ENCODE measurements at regions not wholly inside any gene's neighbourhood (a gene's known extent, or its start where the extent isn't known, plus 50 kb on each side); places are given as distances from the start of the nearest gene placed in this dataset.

GRCh38 chr4:16337936-16338335, 111.7 kb upstream of the TAPT1 start:
- WGBS (ENCODE audit: low lambda C conversion rate), result 26% methylated on average over 2 of the region's 2 CpGs
- H3F3A ChIP-seq (replicated peaks; ENCODE audit: insufficient read depth), result peaks cover 5% of the 10 kb centered on the region
- POLR2A ChIA-PET, result no interaction called here
- no peaks in the 10 kb centered on the region for H3K27me3 ChIP-seq (ENCODE audit: insufficient read depth)
- H3K9ac ChIP-seq, result no peak overlapping the region
- H3K4me2 ChIP-seq, result no peak overlapping the region
- no peak overlapping the region for H3K27ac ChIP-seq (ENCODE audit: low read depth in 2 of 2, low read length in 1 of 2)
- no peak for TF ChIP-seq FOSL2 (IDR thresholded peaks at IDR 0.05; ENCODE audit: borderline replicate concordance, low read depth)
- no peak for TF ChIP-seq POLR2AphosphoS5 (IDR thresholded peaks at IDR 0.05; ENCODE audit: low read depth, low read length)
- no peak for TF ChIP-seq EP300 (IDR thresholded peaks at IDR 0.05; ENCODE audit: borderline replicate concordance in 1 of 2, low read depth in 1 of 2, low read length in 1 of 2)
- TF ChIP-seq, protein P1, sequence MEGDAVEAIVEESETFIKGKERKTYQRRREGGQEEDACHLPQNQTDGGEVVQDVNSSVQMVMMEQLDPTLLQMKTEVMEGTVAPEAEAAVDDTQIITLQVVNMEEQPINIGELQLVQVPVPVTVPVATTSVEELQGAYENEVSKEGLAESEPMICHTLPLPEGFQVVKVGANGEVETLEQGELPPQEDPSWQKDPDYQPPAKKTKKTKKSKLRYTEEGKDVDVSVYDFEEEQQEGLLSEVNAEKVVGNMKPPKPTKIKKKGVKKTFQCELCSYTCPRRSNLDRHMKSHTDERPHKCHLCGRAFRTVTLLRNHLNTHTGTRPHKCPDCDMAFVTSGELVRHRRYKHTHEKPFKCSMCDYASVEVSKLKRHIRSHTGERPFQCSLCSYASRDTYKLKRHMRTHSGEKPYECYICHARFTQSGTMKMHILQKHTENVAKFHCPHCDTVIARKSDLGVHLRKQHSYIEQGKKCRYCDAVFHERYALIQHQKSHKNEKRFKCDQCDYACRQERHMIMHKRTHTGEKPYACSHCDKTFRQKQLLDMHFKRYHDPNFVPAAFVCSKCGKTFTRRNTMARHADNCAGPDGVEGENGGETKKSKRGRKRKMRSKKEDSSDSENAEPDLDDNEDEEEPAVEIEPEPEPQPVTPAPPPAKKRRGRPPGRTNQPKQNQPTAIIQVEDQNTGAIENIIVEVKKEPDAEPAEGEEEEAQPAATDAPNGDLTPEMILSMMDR (IDR thresholded peaks at IDR 0.05), result no peak
- no peak for TF ChIP-seq TCF12 (IDR thresholded peaks at IDR 0.05)
- TF ChIP-seq SMC3 (IDR thresholded peaks at IDR 0.05; ENCODE audit: low read depth, low read length), result no peak
- TF ChIP-seq MEF2A (IDR thresholded peaks at IDR 0.05; ENCODE audit: borderline replicate concordance, low read depth), result no peak
- TF ChIP-seq SIN3A (IDR thresholded peaks at IDR 0.05; ENCODE audit: borderline replicate concordance, low read depth, low read length), result no peak
- no peak for TF ChIP-seq USF2 (IDR thresholded peaks at IDR 0.05; ENCODE audit: borderline replicate concordance, low read depth, low read length)
- TF ChIP-seq IRF3 (IDR thresholded peaks at IDR 0.05; ENCODE audit: low read depth, low read length), result no peak
- no peak for TF ChIP-seq ELF1 (IDR thresholded peaks at IDR 0.05)
- TF ChIP-seq GATA2 (CRISPR knock-in tag; IDR thresholded peaks at IDR 0.05), result no peak
- no peak for TF ChIP-seq GABPA (IDR thresholded peaks at IDR 0.05; ENCODE audit: low read depth)
- CTCF ChIA-PET, result no interaction called here
- no peak overlapping the region for H3K4me3 ChIP-seq (ENCODE audit: low read depth in 2 of 2, low read length in 1 of 2)
- no peaks in the 10 kb centered on the region for H4K20me1 ChIP-seq (ENCODE audit: insufficient read depth)
- H3K36me3 ChIP-seq (replicated peaks in 1 of 2; ENCODE audit: control insufficient read depth in 1 of 2, insufficient read depth in 2 of 2, low read length in 1 of 2), result no peaks in the 10 kb centered on the region
- no peaks in the 10 kb centered on the region for H3K4me1 ChIP-seq (ENCODE audit: control insufficient read depth in 1 of 2, insufficient read depth in 2 of 2, low read depth in 1 of 2, low read length in 1 of 2)
- no peaks in the 10 kb centered on the region for H3K79me2 ChIP-seq (ENCODE audit: insufficient read depth)
- DNase-seq, result no peak
- no peaks in the 10 kb centered on the region for H3K9me2 ChIP-seq
- no peaks in the 10 kb centered on the region for H3K9me3 ChIP-seq
- no peak overlapping the region for H2AFZ ChIP-seq (ENCODE audit: low read depth)

- Histone ChIP-seq H3K4me1 (ENCODE audit: control insufficient read depth in 1 of 2, insufficient read depth in 2 of 2, low read depth in 1 of 2, low read length in 1 of 2) (no peaks in the 10 kb centered on the region), H3K27ac (ENCODE audit: low read depth in 2 of 2, low read length in 1 of 2) (no peak overlapping the region), H3K9me2 (no peaks in the 10 kb centered on the region), H3F3A (replicated peaks; ENCODE audit: insufficient read depth) (peaks cover 5% of the 10 kb centered on the region), H3K27me3 (ENCODE audit: insufficient read depth) (no peaks in the 10 kb centered on the region), H4K20me1 (ENCODE audit: insufficient read depth) (no peaks in the 10 kb centered on the region), H3K36me3 (replicated peaks in 1 of 2; ENCODE audit: control insufficient read depth in 1 of 2, insufficient read depth in 2 of 2, low read length in 1 of 2) (no peaks in the 10 kb centered on the region), H3K4me3 (ENCODE audit: low read depth in 2 of 2, low read length in 1 of 2) (no peak overlapping the region), H3K9ac (no peak overlapping the region), H3K4me2 (no peak overlapping the region), H3K9me3 (no peaks in the 10 kb centered on the region), H3K79me2 (ENCODE audit: insufficient read depth) (no peaks in the 10 kb centered on the region), H2AFZ (ENCODE audit: low read depth) (no peak overlapping the region)
- no peak for TF ChIP-seq ELF1 (IDR thresholded peaks at IDR 0.05)
- TF ChIP-seq EZH2phosphoT487 (IDR thresholded peaks at IDR 0.05; ENCODE audit: borderline replicate concordance, low read depth), result no peak
- no peak for TF ChIP-seq TEAD4 (IDR thresholded peaks at IDR 0.05; ENCODE audit: borderline replicate concordance, insufficient read depth)
- no peak for TF ChIP-seq RXRA (IDR thresholded peaks at IDR 0.05; ENCODE audit: borderline replicate concordance, low read depth)
- no peak for TF ChIP-seq TAF1 (IDR thresholded peaks at IDR 0.05; ENCODE audit: borderline replicate concordance, low read depth, low read length)
- no peak for TF ChIP-seq TCF12 (IDR thresholded peaks at IDR 0.05)
- no peak for TF ChIP-seq MEF2A (IDR thresholded peaks at IDR 0.05; ENCODE audit: borderline replicate concordance, low read depth)
- no peak for TF ChIP-seq JUND (IDR thresholded peaks at IDR 0.05)
- TF ChIP-seq FOSL2 (IDR thresholded peaks at IDR 0.05; ENCODE audit: borderline replicate concordance, low read depth), result no peak
- no peak for TF ChIP-seq EP300 (IDR thresholded peaks at IDR 0.05; ENCODE audit: borderline replicate concordance in 1 of 2, low read depth in 1 of 2, low read length in 1 of 2)
- TF ChIP-seq USF1 (IDR thresholded peaks at IDR 0.05; ENCODE audit: borderline replicate concordance, low read depth), result no peak
- no peak for TF ChIP-seq SIN3A (IDR thresholded peaks at IDR 0.05; ENCODE audit: borderline replicate concordance, low read depth, low read length)
- no peak for TF ChIP-seq RFX5 (IDR thresholded peaks at IDR 0.05; ENCODE audit: low read length)
- no peak for TF ChIP-seq POLR2AphosphoS5 (IDR thresholded peaks at IDR 0.05; ENCODE audit: low read depth, low read length)
- no peak for DNase-seq
- ChIA-PET CTCF (no interaction called here), POLR2A (no interaction called here)
- 45% methylated on average over 2 of the region's 2 CpGs for WGBS (ENCODE audit: low lambda C conversion rate)
These were observed 108.3 kb upstream of the TAPT1 start for GRCh38 chr4:16334601-16335000.

All from SK-N-SH (cell line).